ENCODE measurements at regions not wholly inside any gene's neighbourhood (a gene's known extent, or its start where the extent isn't known, plus 50 kb on each side); places are given as distances from the start of the nearest gene placed in this dataset.
"Not testable (repeated sequence)": the region's sequence is repeated elsewhere in the genome, so short reads cannot be mapped to it uniquely, and the experiment has no call there.

DNA sequence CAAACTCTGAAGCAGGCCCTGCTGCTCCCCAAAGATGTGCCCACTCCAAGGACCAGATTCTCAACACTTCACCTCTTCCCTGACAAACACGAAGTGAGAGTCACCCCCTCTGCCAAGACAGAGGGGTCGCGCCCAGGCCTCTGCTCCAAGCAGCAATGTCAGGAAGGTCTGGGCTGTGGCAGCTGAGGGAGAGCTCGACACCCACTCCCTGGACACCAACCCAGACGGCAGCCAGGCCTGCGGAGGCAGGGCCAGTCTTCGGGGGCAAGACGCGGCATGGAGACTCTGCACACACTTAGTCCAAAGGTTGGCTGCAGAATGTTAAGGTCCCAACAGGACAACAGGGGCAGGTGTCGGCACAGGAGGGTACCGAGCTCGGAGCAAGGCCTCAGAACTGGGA is 144.2 kb downstream of the DLL1 start:
- DNase-seq: no peak

DNA sequence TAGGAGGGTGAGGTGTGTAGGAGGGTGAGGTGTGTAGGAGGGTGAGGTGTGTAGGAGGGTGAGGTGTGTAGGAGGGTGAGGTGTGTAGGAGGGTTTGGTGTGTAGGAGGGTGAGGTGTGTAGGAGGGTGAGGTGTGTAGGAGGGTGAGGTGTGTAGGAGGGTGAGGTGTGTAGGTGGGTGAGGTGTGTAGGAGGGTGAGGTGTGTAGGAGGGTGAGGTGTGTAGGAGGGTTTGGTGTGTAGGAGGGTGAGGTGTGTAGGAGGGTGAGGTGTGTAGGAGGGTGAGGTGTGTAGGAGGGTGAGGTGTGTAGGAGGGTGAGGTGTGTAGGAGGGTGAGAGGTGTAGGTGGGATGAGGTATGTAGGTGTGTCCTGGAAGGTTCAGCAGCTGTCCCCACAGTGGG is 144.7 kb downstream of the DLL1 start:
- DNase-seq: not testable (repeated sequence)

DNA sequence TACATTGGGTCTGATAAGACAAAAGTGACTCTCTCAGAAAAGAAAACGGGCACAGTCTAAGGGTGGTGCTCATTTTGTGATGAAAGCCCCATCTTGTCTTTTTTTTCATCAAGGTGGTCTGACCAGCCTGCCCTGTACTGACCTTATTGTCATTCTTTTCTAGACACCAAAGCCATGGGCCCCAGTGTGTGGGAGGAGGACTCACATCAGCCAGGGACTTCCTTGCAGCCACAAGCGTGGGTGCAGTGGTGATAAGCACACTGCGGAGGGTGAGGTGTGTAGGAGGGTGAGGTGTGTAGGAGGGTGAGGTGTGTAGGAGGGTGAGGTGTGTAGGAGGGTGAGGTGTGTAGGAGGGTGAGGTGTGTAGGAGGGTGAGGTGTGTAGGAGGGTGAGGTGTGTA is 145.2 kb downstream of the DLL1 start:
- not testable (repeated sequence) for DNase-seq

DNA sequence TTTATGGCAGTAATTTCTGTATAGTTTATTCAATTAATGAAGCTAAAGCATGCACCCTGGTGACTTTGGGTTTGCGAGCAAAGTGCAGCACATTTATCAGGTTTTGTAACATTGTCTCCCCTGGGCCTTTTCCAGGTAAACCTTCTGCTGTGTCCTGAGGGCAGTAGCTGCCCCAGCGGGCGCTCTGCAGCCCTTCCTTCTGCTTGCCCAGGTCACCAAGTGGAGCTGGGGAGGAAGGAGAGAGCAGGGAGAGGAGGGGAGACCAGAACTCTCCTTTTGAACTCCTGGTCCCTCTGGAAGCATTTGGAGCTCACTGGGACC is 145.6 kb downstream of the DLL1 start:
- DNase-seq: no peak

DNA sequence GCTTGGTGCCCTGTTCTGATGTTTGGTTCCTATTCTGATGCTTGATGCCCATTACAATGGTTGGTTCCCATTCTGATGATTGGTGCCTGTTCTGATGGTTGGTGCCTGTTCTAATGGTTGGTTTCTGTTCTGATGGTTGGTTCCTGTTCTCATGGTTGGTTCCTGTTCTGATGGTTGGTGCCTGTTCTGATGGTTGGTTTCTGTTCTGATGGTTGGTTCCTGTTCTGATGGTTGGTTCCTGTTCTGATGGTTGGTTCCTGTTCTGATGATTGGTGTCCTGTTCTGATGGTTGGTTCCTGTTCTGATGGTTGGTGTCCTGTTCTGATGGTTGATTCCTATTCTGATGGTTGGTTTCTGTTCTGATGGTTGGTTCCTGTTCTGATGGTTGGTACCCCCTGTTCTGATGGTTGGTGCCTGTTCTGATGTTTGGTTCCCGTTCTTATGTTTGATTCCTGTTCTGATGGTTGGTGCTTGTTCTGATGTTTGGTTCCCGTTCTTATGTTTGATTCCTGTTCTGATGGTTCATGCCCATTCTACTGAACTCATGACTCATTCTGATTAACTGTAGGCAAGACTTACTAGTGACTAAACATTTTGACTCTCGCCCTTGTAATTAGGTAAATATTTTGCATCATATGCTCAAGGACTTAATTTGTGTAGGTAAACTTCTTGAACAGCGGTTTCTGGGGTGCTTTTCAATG is 146.2 kb downstream of the DLL1 start:
- no peak for DNase-seq

DNA sequence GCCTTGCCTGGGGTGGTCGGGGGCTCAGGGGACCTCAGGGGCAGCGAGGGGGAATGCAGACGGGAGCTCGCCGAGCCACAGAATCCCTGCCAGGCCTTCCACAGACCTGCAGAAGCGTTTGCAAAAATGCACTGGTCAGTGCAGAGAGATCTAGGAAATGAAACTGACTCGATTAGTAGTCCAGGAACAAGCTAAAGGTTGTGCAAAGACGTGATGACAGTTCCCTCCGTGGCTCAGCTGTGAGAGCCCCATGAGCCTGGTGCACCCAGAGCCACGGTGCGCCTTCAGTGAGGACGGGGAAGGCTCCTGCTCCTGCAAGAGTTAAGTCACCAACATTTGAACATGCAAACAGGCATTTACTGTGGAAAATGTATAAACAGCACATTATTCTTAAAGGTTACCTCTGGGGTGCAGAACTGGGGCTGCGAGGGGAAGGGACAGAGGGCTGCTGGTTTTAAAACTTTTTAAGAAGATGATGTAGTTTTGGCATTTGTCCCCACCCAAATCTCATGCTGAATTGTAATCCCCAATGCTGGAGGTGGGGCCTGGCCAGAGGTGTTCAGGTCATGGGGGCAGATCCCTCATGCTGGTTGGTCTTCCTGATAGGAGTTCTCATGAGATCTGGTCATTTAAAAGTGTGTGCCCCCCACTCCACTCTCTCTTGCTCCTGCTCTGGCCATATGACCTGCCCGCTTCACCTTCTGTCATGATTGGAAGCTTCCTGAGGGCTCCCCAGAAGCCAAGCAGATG is 147.3 kb downstream of the DLL1 start:
- DNase-seq: no peak

DNA sequence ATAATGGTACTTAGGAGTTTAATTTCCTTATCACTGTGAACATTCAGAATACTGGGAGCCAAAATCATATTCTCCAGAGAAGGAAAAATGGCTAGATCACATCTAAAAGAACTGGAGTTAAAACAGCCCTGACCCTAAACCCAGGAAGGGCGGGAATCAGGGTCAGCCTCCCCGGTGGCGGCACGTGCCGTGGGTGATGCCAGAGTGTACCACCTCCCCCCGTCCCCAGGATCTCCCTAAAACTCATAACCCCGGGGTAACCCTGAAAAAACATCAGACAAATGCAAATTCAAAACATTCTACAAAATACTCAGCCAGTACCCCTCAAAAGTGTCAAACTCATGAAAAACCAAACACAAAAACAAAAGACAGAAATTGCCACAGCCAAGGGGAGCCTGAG is 148.3 kb downstream of the DLL1 start:
- no peak for DNase-seq

DNA sequence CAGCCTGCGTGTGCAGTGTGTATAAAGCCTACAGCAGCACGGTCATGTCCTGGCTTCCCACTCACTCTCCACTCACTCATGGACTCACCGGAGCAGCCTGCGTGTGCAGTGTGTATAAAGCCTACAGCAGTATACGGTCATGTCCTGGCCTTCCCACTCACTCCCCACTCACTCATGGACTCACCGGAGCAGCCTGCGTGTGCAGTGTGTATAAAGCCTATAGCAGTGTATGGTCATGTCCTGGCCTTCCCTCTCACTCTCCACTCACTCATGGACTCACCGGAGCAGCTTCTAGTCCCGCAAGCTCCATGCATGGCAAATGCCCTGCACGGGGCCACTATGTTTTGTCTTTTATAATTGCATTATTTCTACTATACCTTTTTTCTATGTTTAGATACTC is 149.8 kb downstream of the DLL1 start:
- DNase-seq: not testable (repeated sequence)

DNA sequence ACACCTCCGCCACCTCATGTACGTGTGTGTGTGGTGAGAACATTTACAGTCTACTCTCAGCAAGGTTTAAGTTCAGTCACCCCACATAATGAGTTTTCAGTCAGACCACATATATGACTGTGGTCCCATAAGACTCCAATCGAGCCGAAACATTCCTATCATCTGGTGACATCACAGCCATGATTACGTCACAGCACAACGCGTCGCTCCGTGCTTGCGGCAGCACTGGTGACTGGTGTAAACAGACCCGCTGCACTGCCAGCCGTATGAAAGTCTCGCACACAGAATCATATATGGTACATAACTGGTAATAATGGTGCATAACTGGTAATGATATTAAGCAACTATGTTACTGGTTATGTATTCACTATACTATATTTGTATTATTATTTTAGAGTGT is 150.7 kb downstream of the DLL1 start:
- no peak for DNase-seq

DNA sequence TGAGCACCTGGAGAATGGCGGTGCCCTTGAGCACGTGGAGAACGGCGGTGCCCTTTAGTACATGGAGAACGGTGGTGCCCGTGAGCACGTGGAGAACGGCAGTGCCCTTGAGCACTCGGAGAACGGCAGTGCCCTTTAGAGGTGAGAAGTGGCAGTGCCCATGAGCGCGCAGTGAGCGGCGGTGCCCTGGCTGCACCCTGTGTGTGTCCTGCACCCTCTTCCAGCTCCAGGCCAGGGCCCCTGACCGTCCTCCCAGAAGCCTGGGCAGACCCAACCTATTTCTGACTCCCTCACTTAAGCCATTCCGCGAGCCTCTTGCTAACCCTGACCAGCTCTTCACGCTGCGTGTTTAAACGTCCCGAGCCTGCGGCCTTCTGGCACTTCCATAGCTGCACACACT is 151.3 kb downstream of the DLL1 start:
- no peak for DNase-seq

DNA sequence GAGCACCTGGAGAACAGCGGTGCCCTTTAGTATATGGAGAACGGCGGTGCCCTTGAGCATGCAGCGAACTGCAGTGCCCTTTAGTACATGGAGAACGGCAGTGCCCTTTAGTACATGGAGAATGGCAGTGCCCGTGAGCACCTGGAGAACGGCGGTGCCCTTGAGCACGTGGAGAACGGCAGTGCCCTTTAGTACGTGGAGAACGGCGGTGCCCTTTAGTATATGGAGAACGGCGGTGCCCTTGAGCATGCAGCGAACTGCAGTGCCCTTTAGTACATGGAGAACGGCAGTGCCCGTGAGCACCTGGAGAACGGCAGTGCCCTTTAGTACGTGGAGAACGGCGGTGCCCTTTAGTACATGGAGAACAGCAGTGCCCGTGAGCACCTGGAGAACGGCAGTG is 151.8 kb downstream of the DLL1 start:
- not testable (repeated sequence) for DNase-seq

DNA sequence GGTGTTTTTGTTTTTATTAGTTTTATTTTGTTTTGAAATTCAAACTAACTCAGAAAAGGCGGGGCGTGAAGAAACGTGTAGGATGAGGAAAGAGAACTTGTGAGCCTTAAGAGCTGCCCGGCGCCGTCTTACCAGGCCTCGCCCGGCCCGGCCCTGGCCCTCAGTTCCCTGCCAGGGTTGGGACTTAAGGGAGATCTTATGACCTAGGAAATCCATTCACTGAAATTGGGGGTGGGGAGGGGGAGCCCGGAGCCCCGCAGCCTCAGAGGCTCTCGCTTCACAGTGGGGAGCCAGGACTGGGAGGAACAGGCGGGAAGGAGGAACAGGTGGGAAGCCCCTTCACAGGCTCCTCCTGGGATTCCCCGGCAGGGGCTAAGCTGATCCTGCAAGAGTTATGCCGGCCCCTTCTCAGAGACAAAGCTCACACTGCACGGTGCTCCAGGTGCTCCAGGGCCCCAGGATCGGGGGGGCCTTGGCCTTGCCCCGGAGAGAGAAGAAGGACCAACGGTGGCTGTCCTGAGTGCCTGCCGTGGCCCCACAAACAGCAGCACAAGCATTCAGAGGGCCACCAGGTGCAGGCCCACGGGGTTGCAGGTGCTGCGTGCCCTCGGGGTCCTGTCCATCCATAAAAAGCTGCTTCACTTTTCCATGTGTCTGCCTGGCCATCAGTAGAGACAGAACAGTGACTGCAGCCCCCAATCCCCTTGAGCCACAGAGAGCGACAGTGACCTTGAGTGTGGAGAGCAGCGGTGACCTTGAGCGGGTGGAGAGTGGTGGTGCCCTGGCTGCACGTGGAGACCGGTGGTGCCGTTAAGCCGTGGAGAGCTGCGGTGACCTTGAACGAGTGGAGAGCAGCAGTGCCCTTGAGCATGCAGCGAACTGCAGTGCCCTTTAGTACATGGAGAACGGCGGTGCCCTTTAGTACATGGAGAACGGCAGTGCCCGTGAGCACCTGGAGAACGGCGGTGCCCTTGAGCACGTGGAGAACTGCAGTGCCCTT is 152.7 kb downstream of the DLL1 start:
- DNase-seq: no peak

DNA sequence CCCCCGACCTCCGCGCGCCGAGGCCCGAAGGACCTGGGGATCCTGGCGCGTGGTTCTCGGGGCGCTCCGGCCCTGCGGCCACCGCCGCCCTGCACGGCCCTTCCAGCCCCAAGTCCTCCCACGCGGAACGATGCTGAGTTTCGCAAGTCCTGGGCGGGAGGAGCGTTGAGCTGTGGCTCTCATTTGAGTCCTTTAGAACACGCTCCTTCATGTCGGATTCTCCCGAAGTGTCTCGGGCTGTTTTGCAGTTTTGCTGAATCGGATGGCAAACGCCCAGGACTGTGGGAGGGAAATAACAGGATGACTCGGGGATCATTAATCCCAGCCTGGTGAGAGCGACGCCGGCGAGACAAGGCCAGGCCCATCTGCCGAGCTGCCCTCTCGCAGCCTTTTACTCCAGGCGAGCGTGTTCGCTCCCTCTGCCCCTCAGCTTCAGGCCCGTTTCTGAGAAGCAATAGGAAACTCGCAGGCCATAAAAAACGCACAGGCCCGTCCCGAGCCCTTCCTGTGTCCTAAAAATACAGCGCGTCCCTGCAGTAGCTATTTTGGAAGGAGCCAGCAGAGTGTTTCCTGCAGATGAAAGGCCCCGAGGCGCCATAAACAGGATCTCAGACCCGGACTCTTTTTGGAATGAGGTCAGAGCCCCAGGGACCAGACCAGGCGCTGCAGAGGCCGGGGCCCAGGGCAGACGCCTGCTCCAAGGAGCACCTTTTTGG is 153.5 kb downstream of the DLL1 start:
- DNase-seq: no peak

DNA sequence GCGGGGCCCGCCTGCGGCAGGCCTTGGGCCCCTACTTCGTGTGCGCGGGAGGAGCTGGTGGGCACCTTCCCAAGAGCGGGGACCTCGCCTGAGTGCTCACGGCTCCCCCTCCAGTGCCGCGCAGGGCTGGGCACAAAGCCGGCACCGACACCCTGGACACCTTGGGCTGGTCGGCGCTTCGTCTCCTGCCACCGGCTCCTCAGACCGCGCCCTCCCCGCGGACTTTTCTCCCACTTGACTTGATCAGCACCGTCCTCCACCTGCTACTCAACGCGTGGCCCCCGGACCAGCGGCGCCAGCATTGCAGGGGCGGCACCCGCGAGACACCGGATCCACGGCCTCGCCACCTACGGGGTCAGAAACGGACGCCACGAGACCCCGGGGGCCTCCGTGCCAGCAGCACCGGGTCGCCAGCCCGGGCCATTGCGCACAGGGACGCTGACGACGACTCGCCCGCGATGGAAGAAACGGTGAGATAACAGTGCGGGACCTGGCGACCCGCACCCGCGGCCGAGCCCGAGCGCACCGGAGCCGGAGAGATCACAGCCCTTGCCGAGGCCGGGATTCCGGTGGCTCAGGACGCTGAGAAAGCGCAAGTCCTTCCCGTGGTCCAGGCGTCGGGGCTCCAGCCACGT is 154.2 kb downstream of the DLL1 start:
- no peak for DNase-seq

DNA sequence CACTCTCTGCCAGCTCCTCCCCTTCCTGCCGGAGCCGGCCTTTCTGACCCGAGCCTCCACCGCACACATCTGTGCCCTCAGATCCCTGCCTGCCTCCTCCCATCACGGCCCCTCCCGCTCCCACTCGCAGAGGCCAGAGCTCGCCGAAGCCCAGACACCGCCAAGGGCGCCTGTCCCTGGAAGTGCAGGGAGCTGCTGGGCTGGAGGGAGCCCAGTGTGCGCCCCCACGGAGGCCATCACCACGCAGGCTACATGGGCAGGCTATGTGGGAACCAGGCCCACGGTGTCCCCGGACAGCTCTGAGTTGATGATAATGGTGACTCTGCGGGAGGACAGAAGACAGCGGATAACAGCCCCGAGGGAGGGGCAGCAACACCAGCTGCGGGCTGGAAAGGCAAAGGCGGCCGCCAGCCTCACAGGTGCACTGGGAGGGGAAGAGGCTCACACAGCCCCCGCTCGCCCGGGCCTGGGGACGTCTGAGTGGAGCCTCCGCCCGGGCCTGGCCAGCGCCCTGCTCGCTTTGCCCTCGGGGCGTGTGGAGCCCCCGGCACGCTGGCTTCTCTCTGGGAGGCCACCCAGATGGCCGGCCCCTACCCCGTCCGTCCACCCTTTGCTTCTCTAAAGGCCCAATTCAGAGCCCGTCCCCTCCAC is 154.9 kb downstream of the DLL1 start:
- no peak for DNase-seq

DNA sequence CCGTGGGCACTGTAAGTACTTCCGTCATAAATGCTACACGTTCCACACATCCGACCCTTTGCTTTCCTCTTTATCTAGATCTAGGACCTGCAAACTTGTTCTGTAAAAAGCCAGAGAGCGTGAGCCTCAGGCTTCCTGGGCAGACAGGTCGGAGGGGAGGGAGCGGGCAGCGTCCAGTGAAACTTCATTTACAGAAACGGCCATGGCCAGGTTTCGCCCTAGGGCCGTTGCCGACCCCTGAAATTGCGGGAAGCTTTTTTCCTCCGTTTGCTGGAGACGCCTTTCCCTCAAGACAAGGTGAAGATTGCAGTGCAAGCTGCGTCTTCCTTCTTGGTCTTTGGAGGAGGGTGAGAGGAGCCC is 155.4 kb downstream of the DLL1 start:
- DNase-seq: no peak

DNA sequence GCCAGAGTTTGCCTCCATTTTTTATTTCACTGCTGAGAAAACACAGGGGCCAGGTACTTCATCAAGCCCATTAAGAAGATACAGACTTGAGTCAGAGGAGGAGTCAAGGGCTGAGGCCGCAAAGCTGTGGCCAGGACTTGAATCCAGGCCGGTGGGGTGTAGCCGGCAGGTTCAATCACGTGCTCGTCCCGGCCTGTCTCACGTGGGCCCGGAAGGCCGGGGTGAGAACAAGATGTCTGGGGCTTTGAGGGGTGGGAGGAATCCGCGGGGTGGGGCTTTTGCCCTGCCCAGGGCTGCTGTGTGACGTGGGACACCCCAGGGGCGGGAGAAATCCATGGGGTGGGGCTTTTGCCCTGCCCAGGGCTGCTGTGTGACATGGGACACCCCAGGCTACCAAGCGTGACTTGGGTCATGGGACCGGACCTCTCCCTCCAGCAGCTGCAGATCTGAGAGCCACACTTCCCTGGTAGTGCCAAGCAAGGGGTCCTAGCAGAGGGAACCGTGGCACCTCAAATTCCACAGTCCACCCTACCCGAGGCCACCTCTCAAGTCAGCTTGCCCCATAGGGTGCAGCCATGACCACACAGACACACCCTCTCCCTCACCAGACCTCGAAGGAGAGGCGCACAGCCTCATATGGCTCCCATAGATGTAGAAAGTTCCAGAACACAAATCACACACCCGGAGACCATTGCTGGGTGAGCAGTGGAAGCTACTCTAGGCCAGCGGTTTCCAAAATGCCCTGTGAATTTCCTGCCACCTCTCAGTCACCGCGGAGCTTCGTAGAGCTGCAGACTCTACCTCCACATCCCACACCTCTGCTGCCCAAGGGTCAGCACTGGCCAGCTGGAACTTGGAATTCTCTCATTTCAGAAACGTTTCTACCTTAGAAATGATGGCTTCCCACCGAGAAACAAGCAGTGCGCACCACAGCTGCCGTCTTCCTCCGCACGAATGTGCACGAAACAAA is 156.1 kb downstream of the DLL1 start:
- no peak for DNase-seq

DNA sequence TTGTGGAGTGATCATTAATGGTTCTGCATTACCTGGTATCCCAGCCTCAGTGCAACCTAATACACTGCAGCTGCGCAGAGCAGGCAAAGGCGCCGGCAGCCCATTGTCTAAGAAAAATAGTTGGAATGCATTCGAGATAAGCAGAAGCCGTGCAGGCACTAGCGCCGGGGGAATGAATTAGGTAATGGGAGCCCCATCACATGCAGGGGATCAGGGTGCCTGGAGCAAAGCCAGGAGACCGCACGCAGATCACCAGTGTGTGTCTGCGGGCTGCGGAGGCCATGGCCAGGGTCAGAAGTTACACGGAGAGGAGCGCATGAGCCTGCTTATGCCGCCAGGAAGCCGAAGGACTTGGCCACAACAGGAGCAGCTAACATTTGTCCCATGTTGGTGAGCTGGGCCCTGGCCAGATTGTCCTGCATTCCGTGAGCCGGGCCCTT is 156.8 kb downstream of the DLL1 start:
- no peak for DNase-seq

DNA sequence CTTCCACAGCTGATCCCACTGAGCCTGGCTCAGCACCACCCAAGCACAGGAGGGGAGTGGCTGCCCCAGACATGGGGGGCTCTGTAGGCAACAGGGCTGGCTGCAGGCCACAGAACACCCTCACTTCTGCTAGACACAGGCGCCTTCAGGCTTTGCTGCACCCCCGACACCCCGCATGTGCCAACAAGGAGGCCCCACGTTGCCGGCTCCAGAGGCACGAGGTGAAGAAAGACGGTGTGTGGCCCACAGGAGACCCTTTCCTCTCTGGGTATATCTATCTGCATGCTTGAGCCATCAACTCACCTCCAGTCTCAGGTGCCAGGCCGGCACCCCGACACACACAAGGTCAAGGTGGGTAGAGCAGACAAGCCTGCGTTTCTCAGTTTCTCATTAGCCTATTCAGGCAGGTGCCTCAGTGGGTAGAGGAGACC is 158.3 kb downstream of the DLL1 start:
- no peak for DNase-seq

DNA sequence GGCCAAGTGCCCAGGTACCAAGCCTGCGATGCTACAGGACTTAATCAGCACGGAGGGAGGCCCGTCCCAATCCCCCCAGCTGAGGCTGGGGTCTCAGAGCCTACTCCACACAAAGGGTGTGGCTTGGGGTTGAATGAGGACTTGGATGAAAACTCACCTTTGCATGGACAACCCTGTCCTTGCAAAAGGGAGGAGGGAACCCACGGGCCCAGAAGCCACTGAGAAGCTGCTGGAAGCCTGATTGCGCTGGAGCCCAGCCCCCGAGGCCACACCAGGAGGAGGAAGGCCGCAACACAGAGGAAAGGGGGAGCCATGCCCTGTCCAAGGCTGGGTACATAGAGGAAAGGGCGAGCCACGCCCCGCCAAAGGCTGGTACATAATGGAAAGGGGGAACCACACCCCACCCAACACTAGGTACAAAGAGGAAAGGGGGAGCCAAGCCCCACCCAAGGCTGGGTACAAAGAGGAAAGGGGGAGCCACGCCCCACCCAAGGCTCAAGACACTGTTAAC is 158.8 kb downstream of the DLL1 start:
- no peak for DNase-seq

All from GDM1 (cell line).